ENCODE measurements at regions not wholly inside any gene's neighbourhood (a gene's known extent, or its start where the extent isn't known, plus 50 kb on each side); places are given as distances from the start of the nearest gene placed in this dataset.

- Histone ChIP-seq H3K9me3 (ENCODE audit: control extremely low read depth in 1 of 3, control insufficient read depth in 2 of 3, insufficient read depth in 1 of 3, low read length in 2 of 3) (peaks cover 0 to 4% (median 3%) of the 10 kb centered on the region in 3 donors), H3K27ac (ENCODE audit: low read length in 2 of 2) (no peak overlapping the region), H4K20me1 (ENCODE audit: control insufficient read depth, insufficient read depth, low read length, poor library complexity, severe bottlenecking) (no peaks in the 10 kb centered on the region), H3K4me1 (ENCODE audit: control insufficient read depth in 2 of 2, insufficient read depth in 2 of 2, low read length in 2 of 2) (peaks cover 3 to 4% of the 10 kb centered on the region in 2 donors), H3K9ac (ENCODE audit: low read length) (no peak overlapping the region), H3K4me2 (replicated peaks; ENCODE audit: low read depth, low read length, poor library complexity, severe bottlenecking) (no peak overlapping the region), H2AFZ (ENCODE audit: insufficient read depth, low read depth, low read length, poor library complexity, severe bottlenecking) (no peak overlapping the region), H3K4me3 (ENCODE audit: control extremely low read depth in 1 of 5, extremely low read depth in 1 of 5, insufficient read depth in 1 of 5, low read depth in 2 of 5, low read length in 4 of 5) (no peak overlapping the region), H3K79me2 (ENCODE audit: control insufficient read depth, insufficient read depth, low read length) (no peaks in the 10 kb centered on the region), H3K27me3 (replicated peaks in 1 of 4; ENCODE audit: control extremely low read depth in 1 of 4, control insufficient read depth in 3 of 4, insufficient read depth in 4 of 4, low read length in 3 of 4) (no peaks in the 10 kb centered on the region), H3K36me3 (replicated peaks in 1 of 2; ENCODE audit: control extremely low read depth in 1 of 2, control insufficient read depth in 1 of 2, extremely low read depth in 1 of 2, insufficient read depth in 2 of 2, low read length in 1 of 2) (no peaks in the 10 kb centered on the region)
- H3K27ac Mint-ChIP-seq, result no peak overlapping the region
- no peaks in the 10 kb centered on the region for H3K27me3 Mint-ChIP-seq
- CTCF ChIA-PET, result no interaction called here
- H3K9me3 Mint-ChIP-seq (ENCODE audit: insufficient read depth), result peaks cover 2% of the 10 kb centered on the region
- TF ChIP-seq EZH2 (IDR thresholded peaks at IDR 0.05; ENCODE audit: borderline replicate concordance, insufficient read depth, low read depth, low read length, poor library complexity, severe bottlenecking) (no peak), CTCF (IDR thresholded peaks at IDR 0.05) (no peak)
- peaks cover 6% of the 10 kb centered on the region for H3K4me1 Mint-ChIP-seq
- intact Hi-C loops (cut with micrococcal nuclease), result no loop called here
- 84% methylated on average over 7 of the region's 7 CpGs for WGBS (ENCODE audit: insufficient coverage)
- H3K4me3 Mint-ChIP-seq, result no peak overlapping the region
- POLR2A ChIA-PET, result no interaction called here
- DNase-seq (no peak), ATAC-seq (ENCODE audit: low read depth) (no peak)
These were observed 219.6 kb upstream of the SHH start for GRCh38 chr7:156031679-156032478.

GRCh38 chr7:156029460-156030007, 217.3 kb upstream of the SHH start:
- Histone ChIP-seq H3K4me3 (ENCODE audit: control extremely low read depth in 1 of 5, extremely low read depth in 1 of 5, insufficient read depth in 1 of 5, low read depth in 2 of 5, low read length in 4 of 5) (no peak overlapping the region), H3K36me3 (replicated peaks in 1 of 2; ENCODE audit: control extremely low read depth in 1 of 2, control insufficient read depth in 1 of 2, extremely low read depth in 1 of 2, insufficient read depth in 2 of 2, low read length in 1 of 2) (no peaks in the 10 kb centered on the region), H3K79me2 (ENCODE audit: control insufficient read depth, insufficient read depth, low read length) (no peaks in the 10 kb centered on the region), H2AFZ (ENCODE audit: insufficient read depth, low read depth, low read length, poor library complexity, severe bottlenecking) (no peak overlapping the region), H4K20me1 (ENCODE audit: control insufficient read depth, insufficient read depth, low read length, poor library complexity, severe bottlenecking) (no peaks in the 10 kb centered on the region), H3K4me2 (replicated peaks; ENCODE audit: low read depth, low read length, poor library complexity, severe bottlenecking) (no peak overlapping the region), H3K9ac (ENCODE audit: low read length) (no peak overlapping the region), H3K27me3 (replicated peaks in 1 of 4; ENCODE audit: control extremely low read depth in 1 of 4, control insufficient read depth in 3 of 4, insufficient read depth in 4 of 4, low read length in 3 of 4) (no peaks in the 10 kb centered on the region), H3K27ac (ENCODE audit: low read length in 2 of 2) (no peak overlapping the region), H3K9me3 (ENCODE audit: control extremely low read depth in 1 of 3, control insufficient read depth in 2 of 3, insufficient read depth in 1 of 3, low read length in 2 of 3) (peaks cover 0 to 4% (median 3%) of the 10 kb centered on the region in 3 donors), H3K4me1 (ENCODE audit: control insufficient read depth in 2 of 2, insufficient read depth in 2 of 2, low read length in 2 of 2) (peaks cover 1 to 2% of the 10 kb centered on the region in 2 donors)
- ChIA-PET POLR2A (no interaction called here), CTCF (no interaction called here)
- Mint-ChIP-seq H3K27ac (no peak overlapping the region), H3K4me1 (peaks cover 5% of the 10 kb centered on the region), H3K9me3 (ENCODE audit: insufficient read depth) (peaks cover 2% of the 10 kb centered on the region), H3K27me3 (no peaks in the 10 kb centered on the region), H3K4me3 (no peak overlapping the region)
- WGBS (ENCODE audit: insufficient coverage), result 87% methylated on average over 10 of the region's 12 CpGs
- DNase-seq (no peak), ATAC-seq (ENCODE audit: low read depth) (no peak)
- intact Hi-C loops (cut with micrococcal nuclease), result no loop called here
- TF ChIP-seq CTCF (IDR thresholded peaks at IDR 0.05), result no peak
- TF ChIP-seq EZH2 (IDR thresholded peaks at IDR 0.05; ENCODE audit: borderline replicate concordance, insufficient read depth, low read depth, low read length, poor library complexity, severe bottlenecking), result no peak

Measured in B cell (primary cell).